Liver (tissue), 8 donors: ENCODE measurements at regions not wholly inside any gene's neighbourhood (a gene's known extent, or its start where the extent isn't known, plus 50 kb on each side); places are given as distances from the start of the nearest gene placed in this dataset.

Source experiments
- DNase-seq: peaks from one replicate; pipeline ENCODE4 v3.0.0-alpha.2; 2017; ENCODE audit warnings: low spot score
- H3K27ac ChIP-seq, 2 donors: one replicate each; pipeline ENCODE4 v1.7.0; 2013; ENCODE audit warnings: inconsistent platforms in 2 of 2, low read length in 2 of 2, control low read depth in 1 of 2, low read depth in 1 of 2, mild to moderate bottlenecking in 1 of 2
- H3K27me3 ChIP-seq, 4 donors: one replicate each; pipeline versions ENCODE4 v1.6.1 to v1.7.0; 2013; ENCODE audit warnings: low read length in 3 of 4, inconsistent platforms in 1 of 4, mild to moderate bottlenecking in 1 of 4, moderate library complexity in 1 of 4; ENCODE audit not compliant: control insufficient read depth in 4 of 4, insufficient read depth in 4 of 4
- H3K36me3 ChIP-seq, 4 donors: one replicate each; pipeline versions ENCODE4 v1.6.1 to v1.7.0; 2013; ENCODE audit warnings: low read length in 3 of 4, mild to moderate bottlenecking in 3 of 4, low read depth in 1 of 4, moderate library complexity in 1 of 4; ENCODE audit not compliant: control insufficient read depth in 4 of 4, insufficient read depth in 3 of 4
- H3K4me1 ChIP-seq, 4 donors: one replicate each; pipeline versions ENCODE4 v1.6.1 to v1.7.0; 2013; ENCODE audit warnings: low read length in 3 of 4, mild to moderate bottlenecking in 3 of 4, moderate library complexity in 1 of 4; ENCODE audit not compliant: control insufficient read depth in 4 of 4, insufficient read depth in 4 of 4
- H3K4me3 ChIP-seq, 3 donors: one replicate each; pipeline versions ENCODE4 v1.6.1 to v1.7.0; 2013; ENCODE audit warnings: low read length in 3 of 3, control low read depth in 1 of 3, low read depth in 1 of 3, mild to moderate bottlenecking in 1 of 3
- H3K9ac ChIP-seq, 2 donors: one replicate each; pipeline ENCODE4 v1.7.0; 2013; ENCODE audit warnings: low read length in 2 of 2, mild to moderate bottlenecking in 2 of 2, moderate library complexity in 2 of 2, control low read depth in 1 of 2, low read depth in 1 of 2
- H3K9me3 ChIP-seq, 4 donors: one replicate each; pipeline versions ENCODE4 v1.6.1 to v1.7.0; 2013; ENCODE audit warnings: low read length in 3 of 4; ENCODE audit not compliant: control insufficient read depth in 4 of 4
- ATF3 ChIP-seq: IDR thresholded peaks from 2 replicates; pipeline ENCODE4 v1.6.1; 2016; ENCODE audit warnings: antibody characterized with exemption
- CTCF ChIP-seq: fragments of 150-350 bp; IDR thresholded peaks from 2 replicates; pipeline ENCODE4 v1.5.1; 2017; ENCODE audit warnings: improper control_type of control experiment, low read depth, low read length; ENCODE audit not compliant: missing input control
- EGR1 ChIP-seq, 2 donors: IDR thresholded peaks; 2 replicates each; pipeline ENCODE4 v1.6.1; 2016 to 2018; ENCODE audit warnings: antibody characterized with exemption in 2 of 2, low read depth in 2 of 2
- FOXA1 ChIP-seq: IDR thresholded peaks from 2 replicates; pipeline ENCODE4 v1.6.1; 2016; ENCODE audit warnings: antibody characterized with exemption
- GABPA ChIP-seq, 2 donors: IDR thresholded peaks in 1 of 2; conservative IDR thresholded peaks in 1 of 2; 2 replicates each; pipeline ENCODE4 v1.6.1; 2016; ENCODE audit warnings: antibody characterized with exemption in 2 of 2, mild to moderate bottlenecking in 1 of 2, moderate library complexity in 1 of 2
- HNF4G ChIP-seq: IDR thresholded peaks from 2 replicates; pipeline ENCODE4 v1.6.1; 2016; ENCODE audit warnings: antibody characterized with exemption
- JUND ChIP-seq, 2 donors: IDR thresholded peaks; 2 replicates each; pipeline ENCODE4 v1.6.1; 2016; ENCODE audit warnings: antibody characterized with exemption in 2 of 2
- RAD21 ChIP-seq, 2 donors: IDR thresholded peaks; 2 replicates each; pipeline ENCODE4 v1.6.1; 2016; ENCODE audit warnings: antibody characterized with exemption in 2 of 2, mild to moderate bottlenecking in 2 of 2
- REST ChIP-seq: IDR thresholded peaks from 2 replicates; pipeline ENCODE4 v1.6.1; 2016; ENCODE audit warnings: antibody characterized with exemption, mild to moderate bottlenecking
- SP1 ChIP-seq: IDR thresholded peaks from 2 replicates; pipeline ENCODE4 v1.6.1; 2018; ENCODE audit warnings: antibody characterized with exemption, mild to moderate bottlenecking
- YY1 ChIP-seq: IDR thresholded peaks from 2 replicates; pipeline ENCODE4 v1.6.1; 2016; ENCODE audit warnings: antibody characterized with exemption, mild to moderate bottlenecking
- ZBTB33 ChIP-seq: IDR thresholded peaks from 2 replicates; pipeline ENCODE4 v1.6.1; 2016; ENCODE audit warnings: antibody characterized with exemption
- WGBS: extraction: QIAGEN DNeasy Blood & Tissue Kit; methylation state at CpG from one replicate; pipeline ENCODE4 v1.1.7; 2013; 5-methylcytosine and 5-hydroxymethylcytosine counted together
- donor health status: healthy.
- donor health status: healthy.
- donor health status: healthy.
- donor health status: healthy.
- donor health status: healthy.

- Histone ChIP-seq H3K9ac (no peak overlapping the region), H3K4me1 (no peaks in the 10 kb centered on the region), H3K9me3 (no peaks in the 10 kb centered on the region), H3K27me3 (no peaks in the 10 kb centered on the region), H3K4me3 (no peak overlapping the region), H3K36me3 (no peaks in the 10 kb centered on the region), H3K27ac (no peak overlapping the region)
- WGBS = 77% methylated on average over 2 of the region's 2 CpGs
- TF ChIP-seq FOXA1 (no peak), EGR1 (IDR thresholded peaks at IDR 0.05; ENCODE audit: low read depth in 2 of 2) (no peak), CTCF (no peak), RAD21 (IDR thresholded peaks at IDR 0.05) (no peak)
- DNase-seq = no peak
These were observed 85.1 kb downstream of the CTH start for GRCh38 chr1:70496181-70496580.

GRCh38 chr1:70497152-70497551, 86.1 kb downstream of the CTH start:
- Histone ChIP-seq H3K27ac (no peak overlapping the region), H3K27me3 (no peaks in the 10 kb centered on the region), H3K9ac (no peak overlapping the region), H3K36me3 (no peaks in the 10 kb centered on the region), H3K4me3 (no peak overlapping the region), H3K9me3 (no peaks in the 10 kb centered on the region), H3K4me1 (no peaks in the 10 kb centered on the region)
- no peak for TF ChIP-seq CTCF
- TF ChIP-seq ZBTB33 = no peak
- DNase-seq = no peak
- 79% methylated on average over 3 of the region's 3 CpGs for WGBS

- Histone ChIP-seq H3K9ac (no peak overlapping the region), H3K4me1 (no peaks in the 10 kb centered on the region), H3K4me3 (no peak overlapping the region), H3K27me3 (no peaks in the 10 kb centered on the region), H3K27ac (no peak overlapping the region), H3K9me3 (no peaks in the 10 kb centered on the region), H3K36me3 (no peaks in the 10 kb centered on the region)
- 36% methylated on average over 2 of the region's 2 CpGs for WGBS
- no peak for DNase-seq
- no peak for TF ChIP-seq ATF3
- TF ChIP-seq GABPA (IDR thresholded peaks at IDR 0.05 in 1 of 2, conservative IDR thresholded peaks at IDR 0.05 in 1 of 2) = no peak
- TF ChIP-seq SP1 = no peak
- no peak for TF ChIP-seq FOXA1
- no peak for TF ChIP-seq REST
- TF ChIP-seq RAD21 (IDR thresholded peaks at IDR 0.05) = no peak
- no peak for TF ChIP-seq ZBTB33
- TF ChIP-seq CTCF = no peak
- TF ChIP-seq JUND (IDR thresholded peaks at IDR 0.05) = no peak
- TF ChIP-seq HNF4G = no peak
- no peak for TF ChIP-seq YY1
These were observed 87.6 kb downstream of the CTH start for GRCh38 chr1:70498666-70499065.
